Panc1 (cell line): ENCODE measurements at regions not wholly inside any gene's neighbourhood (a gene's known extent, or its start where the extent isn't known, plus 50 kb on each side); places are given as distances from the start of the nearest gene placed in this dataset.

Experiments
- CTCF ChIP-seq: fragments of 450-650 bp; IDR thresholded peaks from 2 replicates; pipeline ENCODE4 v1.5.1; 2017; ENCODE audit warnings: mild to moderate bottlenecking
- POLR2AphosphoS5 ChIP-seq: IDR thresholded peaks from 2 replicates; pipeline ENCODE4 v1.6.1; 2012; ENCODE audit warnings: mild to moderate bottlenecking, low read depth, low read length, moderate library complexity
- SIN3A ChIP-seq: IDR thresholded peaks from 2 replicates; pipeline ENCODE4 v1.6.1; 2012; ENCODE audit warnings: low read depth, mild to moderate bottlenecking, low read length, moderate library complexity, borderline replicate concordance; ENCODE audit not compliant: insufficient read depth

GRCh38 chr11:70716986-70717775, 318.9 kb downstream of the CTTN start:
- no peak for TF ChIP-seq CTCF
- no peak for TF ChIP-seq SIN3A
- TF ChIP-seq POLR2AphosphoS5: no peak
